IMR-90 (cell line): ENCODE measurements at regions not wholly inside any gene's neighbourhood (a gene's known extent, or its start where the extent isn't known, plus 50 kb on each side); places are given as distances from the start of the nearest gene placed in this dataset.

ENCODE experiments used
- ATAC-seq: fragments of 200-7000 bp; cut with Tn5 transposase; 2 replicates; pipeline ENCODE4 v1.9.1; 2020; ENCODE audit warnings: low read depth, mild to moderate bottlenecking, moderate library complexity
- BruUV-seq: library from RNA; stranded (reverse); fragments of 400-500 nt; replicated peaks from 2 replicates; lab custom pipeline; 2021; lab: Mats Ljungman, UMichigan
- CTCF ChIA-PET: fragments of 300-600 bp; formaldehyde crosslinking; extraction: SDS; loops from one replicate; lab custom pipeline; 2021; ENCODE audit warnings: antibody characterized with exemption; lab: Yijun Ruan, JAX
- POLR2A ChIA-PET: fragments of 300-600 bp; sonication (Branson Sonifier 250); formaldehyde crosslinking; loops from one replicate; lab custom pipeline; 2022; ENCODE audit warnings: antibody characterized with exemption; ENCODE audit not compliant: unreplicated experiment; lab: Charles Lee
- DNase-seq: peaks from one replicate; pipeline ENCODE4 v3.0.0; 2013
- H2AFZ ChIP-seq: replicated peaks from 2 replicates; pipeline ENCODE3; 2013; ENCODE audit warnings: low read length, mild to moderate bottlenecking; ENCODE audit not compliant: poor library complexity
- H2AK5ac ChIP-seq: 2 replicates; pipeline ENCODE4 v1.6.1; 2013; ENCODE audit warnings: low read depth, low read length, inconsistent platforms
- H2AK9ac ChIP-seq: replicated peaks from 2 replicates; pipeline ENCODE3; 2013; ENCODE audit warnings: mild to moderate bottlenecking, low read depth, low read length, moderate library complexity; ENCODE audit not compliant: poor library complexity
- H2BK120ac ChIP-seq: 2 replicates; pipeline ENCODE4 v1.6.1; 2013; ENCODE audit warnings: low read depth, low read length, inconsistent platforms
- H2BK15ac ChIP-seq: 3 replicates; pipeline ENCODE4 v1.6.1; 2013; ENCODE audit warnings: low read depth, low read length, inconsistent platforms
- H2BK20ac ChIP-seq: 2 replicates; pipeline ENCODE4 v1.6.1; 2013; ENCODE audit warnings: low read depth, mild to moderate bottlenecking, inconsistent platforms, low read length, moderate library complexity
- H2BK5ac ChIP-seq: 2 replicates; pipeline ENCODE4 v1.6.1; 2013; ENCODE audit warnings: mild to moderate bottlenecking, low read depth, low read length, inconsistent platforms; ENCODE audit not compliant: poor library complexity, severe bottlenecking
- H3K14ac ChIP-seq: replicated peaks from 2 replicates; pipeline ENCODE4 v1.6.1; 2013; ENCODE audit warnings: low read depth, low read length, inconsistent platforms
- H3K18ac ChIP-seq: 2 replicates; pipeline ENCODE4 v1.6.1; 2013; ENCODE audit warnings: low read depth, low read length, control low read depth
- H3K23ac ChIP-seq: 2 replicates; pipeline ENCODE4 v1.6.1; 2013; ENCODE audit warnings: low read depth, low read length, inconsistent platforms
- H3K27ac ChIP-seq: 2 replicates; pipeline ENCODE4 v1.5.1; 2013; ENCODE audit warnings: mild to moderate bottlenecking, control low read depth, low read length; ENCODE audit not compliant: insufficient read depth
- H3K27me3 ChIP-seq: 2 replicates; pipeline ENCODE4 v1.6.1; 2013; ENCODE audit warnings: low read length; ENCODE audit not compliant: control insufficient read depth, insufficient read depth
- H3K36me3 ChIP-seq: 2 replicates; pipeline ENCODE4 v1.6.1; 2013; ENCODE audit warnings: low read length, mixed read lengths; ENCODE audit not compliant: control insufficient read depth, insufficient read depth
- H3K4ac ChIP-seq: 2 replicates; pipeline ENCODE4 v1.6.1; 2013; ENCODE audit warnings: low read depth, low read length, inconsistent platforms
- H3K4me1 ChIP-seq: 2 replicates; pipeline ENCODE4 v1.6.1; 2013; ENCODE audit warnings: low read length, mixed read lengths; ENCODE audit not compliant: control insufficient read depth, insufficient read depth
- H3K4me2 ChIP-seq: 2 replicates; pipeline ENCODE4 v1.6.1; 2013; ENCODE audit warnings: low read depth, mild to moderate bottlenecking, control low read depth, low read length, moderate library complexity
- H3K4me3 ChIP-seq: 2 replicates; pipeline ENCODE4 v1.5.1; 2013; ENCODE audit warnings: low read depth, mild to moderate bottlenecking, control low read depth, low read length, moderate library complexity; ENCODE audit not compliant: insufficient read depth
- H3K56ac ChIP-seq: 2 replicates; pipeline ENCODE4 v1.6.1; 2013; ENCODE audit warnings: low read length, inconsistent platforms; ENCODE audit not compliant: insufficient read depth; ENCODE audit errors: extremely low read depth
- H3K79me1 ChIP-seq, 2 experiments: 2 replicates each; pipeline ENCODE4 v1.6.1; 2013; ENCODE audit warnings: low read length in 2 of 2, inconsistent platforms in 1 of 2, low read depth in 1 of 2
- H3K9ac ChIP-seq: 2 replicates; pipeline ENCODE4 v1.6.1; 2013; ENCODE audit warnings: low read depth, low read length, control low read depth
- H3K9me1 ChIP-seq: 2 replicates; pipeline ENCODE4 v1.6.1; 2013; ENCODE audit warnings: low read length, inconsistent platforms; ENCODE audit not compliant: insufficient read depth
- H3K9me3 ChIP-seq: 2 replicates; pipeline ENCODE4 v1.6.1; 2013; ENCODE audit warnings: low read length; ENCODE audit not compliant: control insufficient read depth, insufficient read depth
- H4K20me1 ChIP-seq: 2 replicates; pipeline ENCODE4 v1.6.1; 2013; ENCODE audit warnings: low read length, inconsistent platforms; ENCODE audit not compliant: insufficient read depth
- H4K5ac ChIP-seq: 2 replicates; pipeline ENCODE4 v1.6.1; 2013; ENCODE audit warnings: mild to moderate bottlenecking, low read depth, low read length, control low read depth
- H4K8ac ChIP-seq, 2 experiments: 2 replicates each; pipeline ENCODE4 v1.6.1; 2013; ENCODE audit warnings: low read depth in 2 of 2, low read length in 2 of 2, control low read depth in 1 of 2, inconsistent platforms in 1 of 2
- H4K91ac ChIP-seq: 2 replicates; pipeline ENCODE4 v1.6.1; 2013; ENCODE audit warnings: low read depth, low read length, inconsistent platforms; ENCODE audit not compliant: insufficient read depth
- CHD1 ChIP-seq: IDR thresholded peaks from 2 replicates; pipeline ENCODE4 v1.6.1; 2012; ENCODE audit warnings: low read depth, low read length, improper control_type of control experiment
- FOS ChIP-seq: fragments of 150-350 bp; IDR thresholded peaks from 2 replicates; pipeline ENCODE4 v1.6.1; 2016; ENCODE audit warnings: low read depth, low read length
- MAFK ChIP-seq: IDR thresholded peaks from 2 replicates; pipeline ENCODE4 v1.6.1; 2012; ENCODE audit warnings: low read depth, low read length, improper control_type of control experiment
- RAD21 ChIP-seq: IDR thresholded peaks from 2 replicates; pipeline ENCODE4 v1.6.1; 2012; ENCODE audit warnings: low read length, improper control_type of control experiment
- RFX5 ChIP-seq: IDR thresholded peaks from 2 replicates; pipeline ENCODE4 v1.8.0; 2012; ENCODE audit warnings: low read depth, mild to moderate bottlenecking, low read length, moderate library complexity
- WGBS, 2 experiments: methylation state at CpG; one replicate each; pipeline versions ENCODE4 v1.1.5 to v1.1.7; 2013; ENCODE audit warnings: missing lambda C conversion rate in 2 of 2; ENCODE audit not compliant: insufficient read length in 1 of 2; ENCODE audit errors: extremely low coverage in 2 of 2; 5-methylcytosine and 5-hydroxymethylcytosine counted together
- dilution Hi-C: fragments of 300-500 bp; cut with HindIII; formaldehyde crosslinking; loops from one replicate; pipeline ENCODE4 v1.14.3; 2018; ENCODE audit warnings: low sequenced_read_pairs; ENCODE audit not compliant: unreplicated experiment
- in situ Hi-C: fragments of 300-500 bp; cut with MboI; formaldehyde crosslinking; loops from 3 replicates; pipeline ENCODE4 v1.14.3; 2019; ENCODE audit warnings: low sequenced_read_pairs, inconsistent platforms, mixed read lengths
- intact Hi-C: fragments of 100-400 bp; cut with micrococcal nuclease; formaldehyde crosslinking; loops from 2 replicates; pipeline ENCODE4 v1.10.0; 2022
- TF ChIP-seq, protein P1 (sequence below): conservative IDR thresholded peaks from 2 replicates; pipeline ENCODE4 v1.5.1; 2012; ENCODE audit warnings: mild to moderate bottlenecking, low read depth, low read length, improper control_type of control experiment
- TF ChIP-seq, protein P2 (sequence below): fragments of 150-350 bp; IDR thresholded peaks from 2 replicates; pipeline ENCODE4 v1.6.1; 2016; ENCODE audit warnings: low read depth, mild to moderate bottlenecking, low read length, moderate library complexity, borderline replicate concordance

DNA sequence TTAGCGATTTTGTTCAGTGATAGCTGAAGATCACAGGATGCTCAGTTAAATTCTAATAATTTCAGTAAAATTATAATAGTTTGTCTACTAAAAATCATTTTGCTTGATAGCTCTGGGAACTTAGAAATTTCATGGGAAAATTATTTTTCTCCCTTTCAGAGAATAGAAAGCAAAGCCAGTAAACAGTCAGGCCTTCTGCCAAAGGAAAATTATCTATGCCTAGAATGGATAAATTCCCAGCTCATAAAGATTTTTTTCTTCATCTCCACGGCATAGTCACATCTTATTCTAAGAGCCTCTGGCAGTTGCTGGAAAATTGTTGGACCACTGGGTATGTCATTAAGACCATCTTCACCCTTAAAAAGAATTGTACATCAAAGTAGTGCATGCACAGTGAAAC lies 169.6 kb upstream of the ANO3 start:
- ChIA-PET POLR2A (no interaction called here), CTCF (no interaction called here)
- dilution Hi-C loops = no loop called here
- Histone ChIP-seq H2AK5ac (no peak overlapping the region), H3K4me3 (no peak overlapping the region), H3K27me3 (no peaks in the 10 kb centered on the region), H3K23ac (no peak overlapping the region), H3K36me3 (no peaks in the 10 kb centered on the region), H3K14ac (no peak overlapping the region), H3K9me3 (no peaks in the 10 kb centered on the region), H3K79me1 (no peaks in the 10 kb centered on the region), H3K4me2 (no peak overlapping the region), H3K18ac (no peak overlapping the region), H2BK5ac (no peak overlapping the region), H4K5ac (no peak overlapping the region), H2BK120ac (no peak overlapping the region), H2BK15ac (no peak overlapping the region), H2AFZ (no peak overlapping the region), H4K91ac (no peak overlapping the region), H4K8ac (no peak overlapping the region), H4K20me1 (no peaks in the 10 kb centered on the region), H3K9ac (no peak overlapping the region), H2BK20ac (no peak overlapping the region), H2AK9ac (no peak overlapping the region), H3K4ac (no peak overlapping the region), H3K9me1 (no peaks in the 10 kb centered on the region), H3K4me1 (no peaks in the 10 kb centered on the region), H3K27ac (no peak overlapping the region), H3K56ac (no peak overlapping the region)
- no peak for DNase-seq
- intact Hi-C loops = no loop called here
- in situ Hi-C loops = no loop called here
- BruUV-seq = no TSS peak
- ATAC-seq = no peak
- TF ChIP-seq, protein P1, sequence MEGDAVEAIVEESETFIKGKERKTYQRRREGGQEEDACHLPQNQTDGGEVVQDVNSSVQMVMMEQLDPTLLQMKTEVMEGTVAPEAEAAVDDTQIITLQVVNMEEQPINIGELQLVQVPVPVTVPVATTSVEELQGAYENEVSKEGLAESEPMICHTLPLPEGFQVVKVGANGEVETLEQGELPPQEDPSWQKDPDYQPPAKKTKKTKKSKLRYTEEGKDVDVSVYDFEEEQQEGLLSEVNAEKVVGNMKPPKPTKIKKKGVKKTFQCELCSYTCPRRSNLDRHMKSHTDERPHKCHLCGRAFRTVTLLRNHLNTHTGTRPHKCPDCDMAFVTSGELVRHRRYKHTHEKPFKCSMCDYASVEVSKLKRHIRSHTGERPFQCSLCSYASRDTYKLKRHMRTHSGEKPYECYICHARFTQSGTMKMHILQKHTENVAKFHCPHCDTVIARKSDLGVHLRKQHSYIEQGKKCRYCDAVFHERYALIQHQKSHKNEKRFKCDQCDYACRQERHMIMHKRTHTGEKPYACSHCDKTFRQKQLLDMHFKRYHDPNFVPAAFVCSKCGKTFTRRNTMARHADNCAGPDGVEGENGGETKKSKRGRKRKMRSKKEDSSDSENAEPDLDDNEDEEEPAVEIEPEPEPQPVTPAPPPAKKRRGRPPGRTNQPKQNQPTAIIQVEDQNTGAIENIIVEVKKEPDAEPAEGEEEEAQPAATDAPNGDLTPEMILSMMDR = no peak
- TF ChIP-seq, protein P2, sequence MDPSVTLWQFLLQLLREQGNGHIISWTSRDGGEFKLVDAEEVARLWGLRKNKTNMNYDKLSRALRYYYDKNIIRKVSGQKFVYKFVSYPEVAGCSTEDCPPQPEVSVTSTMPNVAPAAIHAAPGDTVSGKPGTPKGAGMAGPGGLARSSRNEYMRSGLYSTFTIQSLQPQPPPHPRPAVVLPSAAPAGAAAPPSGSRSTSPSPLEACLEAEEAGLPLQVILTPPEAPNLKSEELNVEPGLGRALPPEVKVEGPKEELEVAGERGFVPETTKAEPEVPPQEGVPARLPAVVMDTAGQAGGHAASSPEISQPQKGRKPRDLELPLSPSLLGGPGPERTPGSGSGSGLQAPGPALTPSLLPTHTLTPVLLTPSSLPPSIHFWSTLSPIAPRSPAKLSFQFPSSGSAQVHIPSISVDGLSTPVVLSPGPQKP = no peak
- TF ChIP-seq CHD1 = no peak
- no peak for TF ChIP-seq FOS
- TF ChIP-seq MAFK = no peak
- TF ChIP-seq RFX5 = no peak
- no peak for TF ChIP-seq RAD21
- no CpG with 5 or more reads among the region's 2 CpGs for WGBS, 2 experiments
